ENCODE measurements at regions not wholly inside any gene's neighbourhood (a gene's known extent, or its start where the extent isn't known, plus 50 kb on each side); places are given as distances from the start of the nearest gene placed in this dataset.

GRCh38 chr13:77475345-77476084, 60.0 kb upstream of the SCEL start:
- TF ChIP-seq CTCF (IDR thresholded peaks at IDR 0.05; ENCODE audit: low read length): no peak
- TF ChIP-seq EZH2phosphoT487 (IDR thresholded peaks at IDR 0.05; ENCODE audit: low read length): no peak
- no peak for TF ChIP-seq EZH2 (optimal IDR thresholded peaks at IDR 0.05; ENCODE audit: low read depth, low read length)
